Thyroid gland (tissue), 4 donors: ENCODE measurements at regions not wholly inside any gene's neighbourhood (a gene's known extent, or its start where the extent isn't known, plus 50 kb on each side); places are given as distances from the start of the nearest gene placed in this dataset.

ENCODE experiments used
- DNase-seq, 2 donors: peaks; one replicate each; pipeline ENCODE4 v3.0.0-alpha.2; 2019
- H3K27ac ChIP-seq, 3 donors: fragments of 200-600 bp; sonication (generic); 1 replicate in 2 of 3; 2 replicates in 1 of 3; pipeline ENCODE4 v1.5.1; 2016 to 2019; ENCODE audit warnings: mild to moderate bottlenecking in 1 of 3, moderate library complexity in 1 of 3
- H3K27me3 ChIP-seq: fragments of 200-600 bp; sonication (generic); one replicate; pipeline ENCODE4 v1.5.1; 2019
- H3K36me3 ChIP-seq, 2 donors: fragments of 200-600 bp; sonication (generic); one replicate each; pipeline ENCODE4 v1.5.1; 2016 to 2019
- H3K4me1 ChIP-seq, 2 donors: fragments of 200-600 bp; sonication (generic); one replicate each; pipeline ENCODE4 v1.5.1; 2017 to 2019
- H3K4me3 ChIP-seq, 3 donors: fragments of 200-600 bp; sonication (generic); replicated peaks in 1 of 3; 1 replicate in 2 of 3; 2 replicates in 1 of 3; pipeline ENCODE4 v1.5.1; 2016; ENCODE audit warnings: mild to moderate bottlenecking in 1 of 3
- H3K9me3 ChIP-seq: fragments of 200-600 bp; sonication (generic); one replicate; pipeline ENCODE4 v1.5.1; 2017
- CTCF ChIP-seq, 6 experiments: fragments of 200-600 bp in 3 of 6; fragments of 450-650 bp in 3 of 6; sonication (generic) in 3 of 6; IDR thresholded peaks; one replicate each; pipeline ENCODE4 v1.5.1; 2016 to 2019; ENCODE audit warnings: antibody characterized with exemption in 6 of 6, mild to moderate bottlenecking in 2 of 6, inconsistent platforms in 1 of 6, moderate library complexity in 1 of 6
- POLR2A ChIP-seq, 2 donors: fragments of 450-650 bp; IDR thresholded peaks; one replicate each; pipeline ENCODE4 v1.6.1; 2017; ENCODE audit warnings: antibody characterized with exemption in 2 of 2, mild to moderate bottlenecking in 2 of 2, moderate library complexity in 1 of 2
- WGBS, 2 donors: methylation state at CpG; one replicate each; pipeline ENCODE4 v1.1.5; 2017; 5-methylcytosine and 5-hydroxymethylcytosine counted together
- intact Hi-C: fragments of 100-400 bp; cut with DNase I; formaldehyde crosslinking; loops from one replicate; pipeline ENCODE4 v1.15.1; 2023

- DNase-seq = no peak
- intact Hi-C loops = no loop called here
- 61 to 64% methylated on average over 18 to 23 of the region's 23 CpGs for WGBS, 2 donors
- H3K4me3 ChIP-seq = no peak overlapping the region
- no peaks in the 10 kb centered on the region for H3K9me3 ChIP-seq
- H3K36me3 ChIP-seq = no peaks in the 10 kb centered on the region
- no peaks in the 10 kb centered on the region for H3K4me1 ChIP-seq
- no peak for TF ChIP-seq POLR2A (IDR thresholded peaks at IDR 0.05)
- TF ChIP-seq CTCF (IDR thresholded peaks at IDR 0.05) = no peak
- H3K27me3 ChIP-seq = no peaks in the 10 kb centered on the region
- H3K27ac ChIP-seq = no peak overlapping the region
Measured at GRCh38 chr22:47550524-47551430, 788.3 kb downstream of the TBC1D22A start.

- no peak for DNase-seq
- Histone ChIP-seq H3K27ac (no peak overlapping the region), H3K4me1 (no peaks in the 10 kb centered on the region), H3K36me3 (no peaks in the 10 kb centered on the region), H3K9me3 (no peaks in the 10 kb centered on the region), H3K27me3 (no peaks in the 10 kb centered on the region), H3K4me3 (no peak overlapping the region)
- WGBS, 2 donors = 75 to 77% methylated on average over 17 of the region's 17 CpGs
- TF ChIP-seq CTCF (IDR thresholded peaks at IDR 0.05) (no peak), POLR2A (IDR thresholded peaks at IDR 0.05) (no peak)
- intact Hi-C loops = no loop called here
Measured at GRCh38 chr22:47549741-47550340, 787.4 kb downstream of the TBC1D22A start.

- DNase-seq = no peak
- intact Hi-C loops = no loop called here
- no peaks in the 10 kb centered on the region for H3K27me3 ChIP-seq
- 81 to 91% methylated on average over 9 of the region's 12 CpGs for WGBS, 2 donors
- no peaks in the 10 kb centered on the region for H3K9me3 ChIP-seq
- H3K36me3 ChIP-seq = no peaks in the 10 kb centered on the region
- no peaks in the 10 kb centered on the region for H3K4me1 ChIP-seq
- TF ChIP-seq POLR2A (IDR thresholded peaks at IDR 0.05) (no peak), CTCF (IDR thresholded peaks at IDR 0.05) (no peak)
- H3K4me3 ChIP-seq = no peak overlapping the region
- H3K27ac ChIP-seq = no peak overlapping the region
Measured at GRCh38 chr22:47548953-47549740, 786.7 kb downstream of the TBC1D22A start.

GRCh38 chr22:47547881-47548650 is 785.6 kb downstream of the TBC1D22A start:
- 79 to 82% methylated on average over 20 of the region's 20 CpGs for WGBS, 2 donors
- Histone ChIP-seq H3K27ac (no peak overlapping the region), H3K27me3 (no peaks in the 10 kb centered on the region), H3K4me3 (no peak overlapping the region), H3K4me1 (no peaks in the 10 kb centered on the region), H3K36me3 (no peaks in the 10 kb centered on the region), H3K9me3 (no peaks in the 10 kb centered on the region)
- TF ChIP-seq CTCF (IDR thresholded peaks at IDR 0.05) = no peak
- TF ChIP-seq POLR2A (IDR thresholded peaks at IDR 0.05) = no peak
- intact Hi-C loops = no loop called here
- DNase-seq = no peak
